Caco-2 (cell line): ENCODE measurements at regions not wholly inside any gene's neighbourhood (a gene's known extent, or its start where the extent isn't known, plus 50 kb on each side); places are given as distances from the start of the nearest gene placed in this dataset.

Experiments used
- BruUV-seq: library from RNA; stranded (reverse); fragments of 400-500 nt; replicated peaks from 2 replicates; lab custom pipeline; 2021; lab: Mats Ljungman, UMichigan
- CTCF ChIA-PET: fragments of 300-600 bp; sonication (Branson Sonifier 250); formaldehyde crosslinking; loops from one replicate; lab custom pipeline; 2022; ENCODE audit warnings: antibody characterized with exemption; lab: Charles Lee
- POLR2A ChIA-PET: fragments of 300-600 bp; sonication (Branson Sonifier 250); formaldehyde crosslinking; loops from one replicate; lab custom pipeline; 2022; ENCODE audit warnings: antibody characterized with exemption; lab: Charles Lee
- DNase-seq, 2 experiments: peaks; one replicate each; pipeline versions ENCODE4 v3.0.0 to v3.0.0-alpha.2; 2020 to 2022
- H3K27me3 ChIP-seq: replicated peaks from 2 replicates; pipeline ENCODE4 v1.6.0; 2011; ENCODE audit warnings: low read length; ENCODE audit not compliant: control insufficient read depth, insufficient read depth
- H3K36me3 ChIP-seq: 2 replicates; pipeline ENCODE4 v1.5.1; 2011; ENCODE audit warnings: low read length; ENCODE audit not compliant: control insufficient read depth, insufficient read depth
- H3K4me1 ChIP-seq: fragments of 250-450 bp; sonication (Bioruptor Pico); 2 replicates; pipeline ENCODE4 v1.5.1; 2020; ENCODE audit warnings: mild to moderate bottlenecking
- H3K4me3 ChIP-seq: 2 replicates; pipeline ENCODE4 v1.5.1; 2011; ENCODE audit warnings: low read depth, mild to moderate bottlenecking, control low read depth, low read length
- H3K9me3 ChIP-seq: fragments of 250-450 bp; sonication (Bioruptor Pico); 2 replicates; pipeline ENCODE4 v1.5.1; 2020; ENCODE audit warnings: mild to moderate bottlenecking, moderate library complexity
- H3K27ac Mint-ChIP-seq: one replicate; pipeline ENCODE4 v1.8.0; 2022; ENCODE audit warnings: mixed read lengths; ENCODE audit not compliant: unreplicated experiment
- H3K27me3 Mint-ChIP-seq: one replicate; pipeline ENCODE4 v1.8.0; 2022; ENCODE audit warnings: mixed read lengths; ENCODE audit not compliant: insufficient read depth, unreplicated experiment
- H3K36me3 Mint-ChIP-seq: one replicate; pipeline ENCODE4 v1.8.0; 2022; ENCODE audit warnings: mild to moderate bottlenecking, mixed read lengths; ENCODE audit not compliant: insufficient read depth, unreplicated experiment
- H3K4me1 Mint-ChIP-seq: one replicate; pipeline ENCODE4 v1.8.0; 2022; ENCODE audit warnings: low read depth, mixed read lengths; ENCODE audit not compliant: unreplicated experiment
- H3K4me3 Mint-ChIP-seq: one replicate; pipeline ENCODE4 v1.8.0; 2022; ENCODE audit warnings: mild to moderate bottlenecking, moderate library complexity, mixed read lengths; ENCODE audit not compliant: unreplicated experiment
- H3K9me3 Mint-ChIP-seq: one replicate; pipeline ENCODE4 v1.8.0; 2022; ENCODE audit warnings: mixed read lengths; ENCODE audit not compliant: unreplicated experiment
- intact Hi-C: fragments of 100-400 bp; cut with micrococcal nuclease; formaldehyde crosslinking; loops from one replicate; pipeline ENCODE4 v1.10.0; 2022; ENCODE audit not compliant: unreplicated experiment
- TF ChIP-seq, protein P1 (sequence below), 2 experiments: fragments of 200-600 bp in 1 of 2; IDR thresholded peaks; 1 replicate in 1 of 2; 2 replicates in 1 of 2; pipeline versions ENCODE4 v1.5.1 to v1.8.0; 2011 to 2022; ENCODE audit warnings: antibody characterized with exemption in 1 of 2, control low read depth in 1 of 2, inconsistent platforms in 1 of 2, low read depth in 1 of 2, low read length in 1 of 2, mild to moderate bottlenecking in 1 of 2, moderate library complexity in 1 of 2; ENCODE audit not compliant: insufficient read depth in 1 of 2, severe bottlenecking in 1 of 2, unreplicated experiment in 1 of 2

DNA sequence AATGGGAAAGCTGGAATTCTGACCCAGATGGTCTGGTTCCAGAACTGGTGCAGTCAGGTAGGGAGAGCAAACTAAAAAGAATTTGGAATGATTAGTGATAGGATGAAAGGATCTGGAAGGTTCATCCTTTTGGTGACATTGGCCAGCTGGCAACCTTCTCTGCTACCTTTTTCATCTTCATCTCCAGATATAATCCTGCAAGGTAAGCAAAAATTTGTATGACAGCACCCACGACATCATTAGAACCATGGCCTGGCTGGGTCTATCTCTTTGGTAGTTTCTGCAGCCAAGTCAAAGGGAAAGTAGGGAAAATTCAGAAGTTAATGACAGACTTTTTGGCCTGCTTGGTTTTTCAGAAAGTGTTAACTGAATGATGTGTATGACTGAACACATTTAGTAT is 188.9 kb upstream of the MALRD1 start:
- peaks cover 7% of the 10 kb centered on the region for H3K4me1 Mint-ChIP-seq
- no TSS peak for BruUV-seq
- no peaks in the 10 kb centered on the region; the same call in 1 of the 2 replicates for H3K27me3 ChIP-seq
- no peaks in the 10 kb centered on the region for H3K4me1 ChIP-seq
- H3K9me3 Mint-ChIP-seq, result peaks cover 16% of the 10 kb centered on the region
- H3K36me3 ChIP-seq, result no peaks in the 10 kb centered on the region
- no peak for DNase-seq
- no peak overlapping the region for H3K4me3 ChIP-seq
- no peaks in the 10 kb centered on the region for H3K27me3 Mint-ChIP-seq
- H3K4me3 Mint-ChIP-seq, result no peak overlapping the region
- H3K9me3 ChIP-seq, result no peaks in the 10 kb centered on the region
- no peaks in the 10 kb centered on the region for H3K36me3 Mint-ChIP-seq
- intact Hi-C loops, result no loop called here
- no peak overlapping the region for H3K27ac Mint-ChIP-seq
- TF ChIP-seq, protein P1, sequence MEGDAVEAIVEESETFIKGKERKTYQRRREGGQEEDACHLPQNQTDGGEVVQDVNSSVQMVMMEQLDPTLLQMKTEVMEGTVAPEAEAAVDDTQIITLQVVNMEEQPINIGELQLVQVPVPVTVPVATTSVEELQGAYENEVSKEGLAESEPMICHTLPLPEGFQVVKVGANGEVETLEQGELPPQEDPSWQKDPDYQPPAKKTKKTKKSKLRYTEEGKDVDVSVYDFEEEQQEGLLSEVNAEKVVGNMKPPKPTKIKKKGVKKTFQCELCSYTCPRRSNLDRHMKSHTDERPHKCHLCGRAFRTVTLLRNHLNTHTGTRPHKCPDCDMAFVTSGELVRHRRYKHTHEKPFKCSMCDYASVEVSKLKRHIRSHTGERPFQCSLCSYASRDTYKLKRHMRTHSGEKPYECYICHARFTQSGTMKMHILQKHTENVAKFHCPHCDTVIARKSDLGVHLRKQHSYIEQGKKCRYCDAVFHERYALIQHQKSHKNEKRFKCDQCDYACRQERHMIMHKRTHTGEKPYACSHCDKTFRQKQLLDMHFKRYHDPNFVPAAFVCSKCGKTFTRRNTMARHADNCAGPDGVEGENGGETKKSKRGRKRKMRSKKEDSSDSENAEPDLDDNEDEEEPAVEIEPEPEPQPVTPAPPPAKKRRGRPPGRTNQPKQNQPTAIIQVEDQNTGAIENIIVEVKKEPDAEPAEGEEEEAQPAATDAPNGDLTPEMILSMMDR (IDR thresholded peaks at IDR 0.05; ENCODE audit: insufficient read depth in 1 of 2, low read depth in 1 of 2, low read length in 1 of 2, severe bottlenecking in 1 of 2, unreplicated experiment in 1 of 2), result no peak
- CTCF ChIA-PET, result no interaction called here
- POLR2A ChIA-PET, result no interaction called here

DNA sequence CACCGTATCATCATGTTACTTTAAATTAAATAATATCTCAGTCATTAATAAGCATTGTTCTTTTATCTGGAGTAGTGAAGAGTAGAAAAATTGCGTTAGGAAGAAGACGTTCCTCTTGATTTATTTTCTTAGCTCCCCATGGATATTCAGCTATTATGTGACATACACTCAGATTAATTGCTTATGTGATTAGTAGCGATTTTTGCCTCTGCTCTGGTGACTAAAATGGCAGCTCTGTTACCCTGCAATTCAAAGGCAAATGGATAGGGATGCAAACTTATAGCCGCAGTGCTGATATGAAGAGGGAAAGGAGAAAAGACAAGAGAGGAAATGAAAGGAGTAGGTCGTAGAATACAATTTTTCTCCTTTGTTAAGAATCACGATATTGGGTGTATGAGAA is 188.4 kb upstream of the MALRD1 start:
- Mint-ChIP-seq H3K9me3 (peaks cover 17% of the 10 kb centered on the region), H3K27ac (no peak overlapping the region), H3K4me3 (no peak overlapping the region), H3K27me3 (no peaks in the 10 kb centered on the region), H3K36me3 (no peaks in the 10 kb centered on the region), H3K4me1 (peaks cover 7% of the 10 kb centered on the region)
- TF ChIP-seq, protein P1 (IDR thresholded peaks at IDR 0.05; ENCODE audit: insufficient read depth in 1 of 2, low read depth in 1 of 2, low read length in 1 of 2, severe bottlenecking in 1 of 2, unreplicated experiment in 1 of 2), result no peak
- BruUV-seq, result no TSS peak
- Histone ChIP-seq H3K27me3 (no peaks in the 10 kb centered on the region; the same call in 1 of the 2 replicates), H3K36me3 (no peaks in the 10 kb centered on the region), H3K4me3 (no peak overlapping the region), H3K4me1 (no peaks in the 10 kb centered on the region), H3K9me3 (no peaks in the 10 kb centered on the region)
- no peak for DNase-seq
- CTCF ChIA-PET, result no interaction called here
- POLR2A ChIA-PET, result no interaction called here
- intact Hi-C loops, result no loop called here

- BruUV-seq, result no TSS peak
- DNase-seq, result no peak
- CTCF ChIA-PET, result no interaction called here
- Histone ChIP-seq H3K4me3 (no peak overlapping the region), H3K4me1 (no peaks in the 10 kb centered on the region), H3K9me3 (no peaks in the 10 kb centered on the region), H3K36me3 (no peaks in the 10 kb centered on the region), H3K27me3 (no peaks in the 10 kb centered on the region; the same call in 1 of the 2 replicates)
- H3K27me3 Mint-ChIP-seq, result no peaks in the 10 kb centered on the region
- peaks cover 7% of the 10 kb centered on the region for H3K4me1 Mint-ChIP-seq
- H3K36me3 Mint-ChIP-seq, result no peaks in the 10 kb centered on the region
- no peak overlapping the region for H3K4me3 Mint-ChIP-seq
- TF ChIP-seq, protein P1 (IDR thresholded peaks at IDR 0.05; ENCODE audit: insufficient read depth in 1 of 2, low read depth in 1 of 2, low read length in 1 of 2, severe bottlenecking in 1 of 2, unreplicated experiment in 1 of 2), result no peak
- peaks cover 17% of the 10 kb centered on the region for H3K9me3 Mint-ChIP-seq
- intact Hi-C loops, result no loop called here
- H3K27ac Mint-ChIP-seq, result no peak overlapping the region
- POLR2A ChIA-PET, result no interaction called here
Measured at GRCh38 chr10:18860631-18861240, 187.9 kb upstream of the MALRD1 start.
